ENCODE measurements at regions not wholly inside any gene's neighbourhood (a gene's known extent, or its start where the extent isn't known, plus 50 kb on each side); places are given as distances from the start of the nearest gene placed in this dataset.

DNA sequence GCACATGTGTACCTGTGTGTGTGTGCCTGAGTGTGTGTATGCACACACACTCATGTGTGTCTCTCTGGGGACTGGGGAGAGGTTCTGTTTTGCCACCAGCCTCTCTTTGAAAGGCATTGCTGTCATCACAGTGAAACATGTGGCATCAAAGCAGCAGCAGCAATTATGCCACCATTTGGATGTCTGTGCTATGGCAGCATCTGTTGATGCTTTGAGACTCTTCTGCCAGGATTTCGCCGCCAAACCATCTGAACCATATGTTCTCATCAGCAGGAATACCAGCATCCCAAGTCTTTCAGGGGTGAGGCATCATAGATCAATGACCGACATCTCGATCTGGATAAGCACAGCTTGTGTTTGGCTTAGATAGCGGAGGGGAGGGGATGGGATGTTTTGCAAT lies 168.6 kb downstream of the FAT3 start:
- Histone ChIP-seq H3K18ac (ENCODE audit: insufficient read length, low read depth, low read length) (no peak overlapping the region), H2BK120ac (ENCODE audit: low read depth, low read length, poor library complexity, severe bottlenecking) (no peak overlapping the region), H3K9ac (ENCODE audit: extremely low read depth, insufficient read length, low read length) (no peak overlapping the region), H3K14ac (ENCODE audit: insufficient read depth, low read length) (no peak overlapping the region), H3K4me1 (ENCODE audit: insufficient read depth, low read length) (peaks cover 2% of the 10 kb centered on the region; the same call in 1 of the 2 replicates), H3K4me2 (ENCODE audit: insufficient read depth, insufficient read length, low read length) (no peak overlapping the region), H4K20me1 (ENCODE audit: control insufficient read depth, insufficient read depth, insufficient read length) (no peaks in the 10 kb centered on the region), H2AK5ac (ENCODE audit: insufficient read length, low read length) (no peak overlapping the region), H4K8ac (replicated peaks; ENCODE audit: insufficient read length, low read depth, low read length) (no peak overlapping the region), H2BK20ac (ENCODE audit: low read depth, low read length, poor library complexity, severe bottlenecking) (no peak overlapping the region), H3K4ac (ENCODE audit: low read depth, low read length) (no peak overlapping the region), H3K23ac (ENCODE audit: insufficient read length, low read depth, low read length) (no peak overlapping the region), H3K9me3 (ENCODE audit: control insufficient read depth, low read depth, low read length) (no peaks in the 10 kb centered on the region), H2BK15ac (ENCODE audit: low read depth, low read length) (no peak overlapping the region), H3K56ac (ENCODE audit: insufficient read length, low read depth, low read length) (no peak overlapping the region), H2BK12ac (ENCODE audit: insufficient read length, low read depth, low read length) (no peak overlapping the region), H3K27ac (ENCODE audit: insufficient read length, low read depth, low read length) (no peak overlapping the region), H3K23me2 (ENCODE audit: insufficient read length, low read depth, low read length, poor library complexity, severe bottlenecking) (no peaks in the 10 kb centered on the region), H4K91ac (ENCODE audit: insufficient read length, low read depth, low read length) (no peak overlapping the region), H3K27me3 (ENCODE audit: insufficient read depth, low read length) (no peaks in the 10 kb centered on the region), H3K79me1 (ENCODE audit: insufficient read depth, low read depth, low read length, poor library complexity, severe bottlenecking) (no peaks in the 10 kb centered on the region), H4K5ac (ENCODE audit: insufficient read length, low read depth, low read length) (no peak overlapping the region), H2AFZ (ENCODE audit: low read length) (no peak overlapping the region), H3T11ph (ENCODE audit: low read length) (no peak overlapping the region), H2BK5ac (ENCODE audit: insufficient read length, low read length) (no peak overlapping the region), H3K79me2 (ENCODE audit: insufficient read depth, low read length) (peaks cover 6% of the 10 kb centered on the region; the same call in 1 of the 2 replicates)
- Mint-ChIP-seq H3K36me3 (ENCODE audit: insufficient read depth in 1 of 3, low read depth in 3 of 3) (no peaks in the 10 kb centered on the region), H3K27me3 (ENCODE audit: low read depth) (no peaks in the 10 kb centered on the region), H3K4me1 (peaks cover 12 to 21% of the 10 kb centered on the region in 2 experiments), H3K27ac (no peak overlapping the region), H3K9me3 (no peaks in the 10 kb centered on the region), H3K4me3 (no peak overlapping the region)
- DNase-seq = no peak
- WGBS (ENCODE audit: extremely low coverage, insufficient read length, low lambda C conversion rate) = no CpG with 5 or more reads among the region's 5 CpGs
- TF ChIP-seq, protein P1, sequence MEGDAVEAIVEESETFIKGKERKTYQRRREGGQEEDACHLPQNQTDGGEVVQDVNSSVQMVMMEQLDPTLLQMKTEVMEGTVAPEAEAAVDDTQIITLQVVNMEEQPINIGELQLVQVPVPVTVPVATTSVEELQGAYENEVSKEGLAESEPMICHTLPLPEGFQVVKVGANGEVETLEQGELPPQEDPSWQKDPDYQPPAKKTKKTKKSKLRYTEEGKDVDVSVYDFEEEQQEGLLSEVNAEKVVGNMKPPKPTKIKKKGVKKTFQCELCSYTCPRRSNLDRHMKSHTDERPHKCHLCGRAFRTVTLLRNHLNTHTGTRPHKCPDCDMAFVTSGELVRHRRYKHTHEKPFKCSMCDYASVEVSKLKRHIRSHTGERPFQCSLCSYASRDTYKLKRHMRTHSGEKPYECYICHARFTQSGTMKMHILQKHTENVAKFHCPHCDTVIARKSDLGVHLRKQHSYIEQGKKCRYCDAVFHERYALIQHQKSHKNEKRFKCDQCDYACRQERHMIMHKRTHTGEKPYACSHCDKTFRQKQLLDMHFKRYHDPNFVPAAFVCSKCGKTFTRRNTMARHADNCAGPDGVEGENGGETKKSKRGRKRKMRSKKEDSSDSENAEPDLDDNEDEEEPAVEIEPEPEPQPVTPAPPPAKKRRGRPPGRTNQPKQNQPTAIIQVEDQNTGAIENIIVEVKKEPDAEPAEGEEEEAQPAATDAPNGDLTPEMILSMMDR (conservative IDR thresholded peaks at IDR 0.05) = no peak
